ENCODE measurements at regions not wholly inside any gene's neighbourhood (a gene's known extent, or its start where the extent isn't known, plus 50 kb on each side); places are given as distances from the start of the nearest gene placed in this dataset.

- Mint-ChIP-seq H3K36me3 (no peaks in the 10 kb centered on the region), H3K9me3 (peaks cover 13% of the 10 kb centered on the region), H3K27ac (no peak overlapping the region), H3K27me3 (ENCODE audit: low read depth) (no peaks in the 10 kb centered on the region), H3K4me3 (no peak overlapping the region), H3K4me1 (no peaks in the 10 kb centered on the region)
- TF ChIP-seq, protein P1, sequence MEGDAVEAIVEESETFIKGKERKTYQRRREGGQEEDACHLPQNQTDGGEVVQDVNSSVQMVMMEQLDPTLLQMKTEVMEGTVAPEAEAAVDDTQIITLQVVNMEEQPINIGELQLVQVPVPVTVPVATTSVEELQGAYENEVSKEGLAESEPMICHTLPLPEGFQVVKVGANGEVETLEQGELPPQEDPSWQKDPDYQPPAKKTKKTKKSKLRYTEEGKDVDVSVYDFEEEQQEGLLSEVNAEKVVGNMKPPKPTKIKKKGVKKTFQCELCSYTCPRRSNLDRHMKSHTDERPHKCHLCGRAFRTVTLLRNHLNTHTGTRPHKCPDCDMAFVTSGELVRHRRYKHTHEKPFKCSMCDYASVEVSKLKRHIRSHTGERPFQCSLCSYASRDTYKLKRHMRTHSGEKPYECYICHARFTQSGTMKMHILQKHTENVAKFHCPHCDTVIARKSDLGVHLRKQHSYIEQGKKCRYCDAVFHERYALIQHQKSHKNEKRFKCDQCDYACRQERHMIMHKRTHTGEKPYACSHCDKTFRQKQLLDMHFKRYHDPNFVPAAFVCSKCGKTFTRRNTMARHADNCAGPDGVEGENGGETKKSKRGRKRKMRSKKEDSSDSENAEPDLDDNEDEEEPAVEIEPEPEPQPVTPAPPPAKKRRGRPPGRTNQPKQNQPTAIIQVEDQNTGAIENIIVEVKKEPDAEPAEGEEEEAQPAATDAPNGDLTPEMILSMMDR (IDR thresholded peaks at IDR 0.05; ENCODE audit: unreplicated experiment) = no peak
- DNase-seq (ENCODE audit: low spot score in 2 of 2, unreplicated experiment in 2 of 2) = no peak
These were observed 476.5 kb downstream of the PDGFC start for GRCh38 chr4:156495091-156495490.

GRCh38 chr4:156493858-156494257 is 477.7 kb downstream of the PDGFC start:
- Mint-ChIP-seq H3K4me3 (no peak overlapping the region), H3K36me3 (no peaks in the 10 kb centered on the region), H3K27ac (no peak overlapping the region), H3K9me3 (peaks cover 16% of the 10 kb centered on the region), H3K27me3 (ENCODE audit: low read depth) (no peaks in the 10 kb centered on the region), H3K4me1 (no peaks in the 10 kb centered on the region)
- TF ChIP-seq, protein P1 (IDR thresholded peaks at IDR 0.05; ENCODE audit: unreplicated experiment) = no peak
- no peak for DNase-seq (ENCODE audit: low spot score in 2 of 2, unreplicated experiment in 2 of 2)

GRCh38 chr4:156487107-156487506 is 484.5 kb downstream of the PDGFC start:
- H3K27ac Mint-ChIP-seq = no peak overlapping the region

GRCh38 chr4:156481845-156482244 is 489.8 kb downstream of the PDGFC start:
- no peak for DNase-seq (ENCODE audit: low spot score in 2 of 2, unreplicated experiment in 2 of 2)
- Mint-ChIP-seq H3K4me3 (no peak overlapping the region), H3K27ac (no peak overlapping the region), H3K4me1 (peaks cover 6% of the 10 kb centered on the region), H3K36me3 (no peaks in the 10 kb centered on the region), H3K27me3 (ENCODE audit: low read depth) (no peaks in the 10 kb centered on the region), H3K9me3 (peaks cover 9% of the 10 kb centered on the region)
- TF ChIP-seq, protein P1 (IDR thresholded peaks at IDR 0.05; ENCODE audit: unreplicated experiment) = no peak

More at GRCh38 chr4:156487107-156487506, 484.5 kb downstream of the PDGFC start:
- peaks cover 34% of the 10 kb centered on the region for H3K9me3 Mint-ChIP-seq
- no peaks in the 10 kb centered on the region for H3K4me1 Mint-ChIP-seq
- TF ChIP-seq, protein P1 (IDR thresholded peaks at IDR 0.05; ENCODE audit: unreplicated experiment) = no peak
- no peaks in the 10 kb centered on the region for H3K36me3 Mint-ChIP-seq
- H3K27me3 Mint-ChIP-seq (ENCODE audit: low read depth) = no peaks in the 10 kb centered on the region
- no peak overlapping the region for H3K4me3 Mint-ChIP-seq
- DNase-seq (ENCODE audit: low spot score in 2 of 2, unreplicated experiment in 2 of 2) = no peak

DNA sequence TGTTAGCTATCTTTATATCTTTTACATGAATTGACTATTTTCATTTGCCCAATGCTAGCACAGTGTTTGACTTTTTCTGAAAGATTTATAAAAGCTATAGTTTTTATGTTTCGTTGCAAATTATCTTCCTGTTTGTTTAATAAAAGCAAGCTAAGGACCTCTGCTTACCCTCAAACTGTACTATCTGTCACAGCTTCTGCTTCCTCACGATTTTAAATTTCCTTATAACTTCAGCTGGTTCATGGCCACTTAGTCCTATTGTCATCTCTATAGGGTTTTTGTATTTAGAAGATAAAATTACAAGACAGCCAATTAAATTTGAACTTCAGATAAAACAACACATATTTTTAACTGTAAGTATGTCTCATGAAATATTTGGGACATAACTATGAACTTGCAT is 494.0 kb downstream of the PDGFC start:
- no peaks in the 10 kb centered on the region for H3K27me3 Mint-ChIP-seq (ENCODE audit: low read depth)
- DNase-seq (ENCODE audit: low spot score in 2 of 2, unreplicated experiment in 2 of 2) = no peak
- no peak overlapping the region for H3K27ac Mint-ChIP-seq
- no peaks in the 10 kb centered on the region for H3K36me3 Mint-ChIP-seq
- H3K4me1 Mint-ChIP-seq = peaks cover 20% of the 10 kb centered on the region
- TF ChIP-seq, protein P1 (IDR thresholded peaks at IDR 0.05; ENCODE audit: unreplicated experiment) = no peak
- no peak overlapping the region for H3K4me3 Mint-ChIP-seq
- peaks cover 5% of the 10 kb centered on the region for H3K9me3 Mint-ChIP-seq

DNA sequence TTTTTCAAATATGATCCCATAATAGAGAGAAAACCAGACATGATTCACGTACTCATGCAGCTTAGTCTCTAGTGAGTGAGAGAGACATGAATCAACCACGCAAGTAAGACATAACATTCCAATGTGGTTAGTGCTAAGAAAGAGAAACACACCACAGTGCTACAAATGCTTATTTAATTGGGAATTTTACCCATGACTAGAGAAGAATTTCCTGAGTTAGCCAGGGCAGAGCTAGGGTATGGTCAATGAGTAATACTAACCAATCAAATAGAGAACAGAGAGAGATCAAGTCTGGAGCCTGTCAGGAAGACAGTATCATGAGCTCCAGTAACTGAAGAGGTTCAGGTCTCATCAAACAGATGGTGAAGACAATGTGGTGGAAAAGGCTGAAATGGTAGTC is 495.2 kb downstream of the PDGFC start:
- Mint-ChIP-seq H3K4me1 (peaks cover 20% of the 10 kb centered on the region), H3K36me3 (no peaks in the 10 kb centered on the region), H3K9me3 (peaks cover 5% of the 10 kb centered on the region), H3K4me3 (no peak overlapping the region), H3K27me3 (ENCODE audit: low read depth) (no peaks in the 10 kb centered on the region), H3K27ac (peak overlapping the region; percentile 18)
- TF ChIP-seq, protein P1 (IDR thresholded peaks at IDR 0.05; ENCODE audit: unreplicated experiment) = no peak
- DNase-seq (ENCODE audit: low spot score in 2 of 2, unreplicated experiment in 2 of 2) = no peak

Measured in mesothelial cell of epicardium (in vitro differentiated cells).